ENCODE measurements at regions not wholly inside any gene's neighbourhood (a gene's known extent, or its start where the extent isn't known, plus 50 kb on each side); places are given as distances from the start of the nearest gene placed in this dataset.

- no peaks in the 10 kb centered on the region for H3K36me3 ChIP-seq (ENCODE audit: control insufficient read depth, low read length)
- no peaks in the 10 kb centered on the region for H3K9me2 ChIP-seq (replicated peaks; ENCODE audit: control insufficient read depth, low read length)
- no peaks in the 10 kb centered on the region for H3K4me1 ChIP-seq (ENCODE audit: control insufficient read depth, low read length)
- no peaks in the 10 kb centered on the region for H3K79me2 ChIP-seq (ENCODE audit: control insufficient read depth, low read length)
- no peaks in the 10 kb centered on the region for H4K20me1 ChIP-seq (ENCODE audit: control insufficient read depth, insufficient read depth, low read depth, low read length)
- no peak for TF ChIP-seq EZH2phosphoT487 (IDR thresholded peaks at IDR 0.05; ENCODE audit: borderline replicate concordance, low read length)
- TF ChIP-seq CTCF (IDR thresholded peaks at IDR 0.05; ENCODE audit: low read depth, low read length, poor library complexity, severe bottlenecking) = no peak
- H3F3A ChIP-seq (ENCODE audit: control insufficient read depth, insufficient read depth) = no peaks in the 10 kb centered on the region
- no peaks in the 10 kb centered on the region for H3K27me3 ChIP-seq (ENCODE audit: control insufficient read depth, low read length)
- no peak overlapping the region for H3K27ac ChIP-seq (ENCODE audit: low read depth, low read length)
- no peaks in the 10 kb centered on the region for H3K9me3 ChIP-seq (ENCODE audit: control insufficient read depth, insufficient read depth, low read length)
- H3K4me2 ChIP-seq (ENCODE audit: low read length) = no peak overlapping the region
- no peak overlapping the region for H3K4me3 ChIP-seq (ENCODE audit: low read length)
These were observed 466.7 kb downstream of the NFIB start for GRCh38 chr9:13847270-13847669.

- Histone ChIP-seq H3F3A (ENCODE audit: control insufficient read depth, insufficient read depth) (no peaks in the 10 kb centered on the region), H3K9me2 (replicated peaks; ENCODE audit: control insufficient read depth, low read length) (no peaks in the 10 kb centered on the region), H3K4me1 (ENCODE audit: control insufficient read depth, low read length) (no peaks in the 10 kb centered on the region), H4K20me1 (ENCODE audit: control insufficient read depth, insufficient read depth, low read depth, low read length) (no peaks in the 10 kb centered on the region), H3K4me2 (ENCODE audit: low read length) (no peak overlapping the region), H3K27me3 (ENCODE audit: control insufficient read depth, low read length) (no peaks in the 10 kb centered on the region), H3K4me3 (ENCODE audit: low read length) (no peak overlapping the region), H3K79me2 (ENCODE audit: control insufficient read depth, low read length) (no peaks in the 10 kb centered on the region), H3K27ac (ENCODE audit: low read depth, low read length) (no peak overlapping the region), H3K9me3 (ENCODE audit: control insufficient read depth, insufficient read depth, low read length) (no peaks in the 10 kb centered on the region), H3K36me3 (ENCODE audit: control insufficient read depth, low read length) (no peaks in the 10 kb centered on the region)
- TF ChIP-seq CTCF (IDR thresholded peaks at IDR 0.05; ENCODE audit: low read depth, low read length, poor library complexity, severe bottlenecking) = no peak
- TF ChIP-seq EZH2phosphoT487 (IDR thresholded peaks at IDR 0.05; ENCODE audit: borderline replicate concordance, low read length) = no peak
These were observed 468.5 kb downstream of the NFIB start for GRCh38 chr9:13845460-13845859.

- Histone ChIP-seq H3K36me3 (ENCODE audit: control insufficient read depth, low read length) (no peaks in the 10 kb centered on the region), H3K27me3 (ENCODE audit: control insufficient read depth, low read length) (no peaks in the 10 kb centered on the region), H3K9me3 (ENCODE audit: control insufficient read depth, insufficient read depth, low read length) (no peaks in the 10 kb centered on the region; the same call in 1 of the 2 replicates), H3K79me2 (ENCODE audit: control insufficient read depth, low read length) (no peaks in the 10 kb centered on the region), H3F3A (ENCODE audit: control insufficient read depth, insufficient read depth) (no peaks in the 10 kb centered on the region), H3K9me2 (replicated peaks; ENCODE audit: control insufficient read depth, low read length) (no peaks in the 10 kb centered on the region; the same call in none of the 2 replicates), H3K4me2 (ENCODE audit: low read length) (no peak overlapping the region), H3K27ac (ENCODE audit: low read depth, low read length) (no peak overlapping the region), H3K4me3 (ENCODE audit: low read length) (no peak overlapping the region), H4K20me1 (ENCODE audit: control insufficient read depth, insufficient read depth, low read depth, low read length) (no peaks in the 10 kb centered on the region), H3K4me1 (ENCODE audit: control insufficient read depth, low read length) (no peaks in the 10 kb centered on the region)
- no peak for TF ChIP-seq EZH2phosphoT487 (IDR thresholded peaks at IDR 0.05; ENCODE audit: borderline replicate concordance, low read length)
- TF ChIP-seq CTCF (IDR thresholded peaks at IDR 0.05; ENCODE audit: low read depth, low read length, poor library complexity, severe bottlenecking) = no peak
These were observed 472.0 kb downstream of the NFIB start for GRCh38 chr9:13841746-13842462.

Data from DOHH2 (cell line).